ENCODE measurements at regions not wholly inside any gene's neighbourhood (a gene's known extent, or its start where the extent isn't known, plus 50 kb on each side); places are given as distances from the start of the nearest gene placed in this dataset.

DNA sequence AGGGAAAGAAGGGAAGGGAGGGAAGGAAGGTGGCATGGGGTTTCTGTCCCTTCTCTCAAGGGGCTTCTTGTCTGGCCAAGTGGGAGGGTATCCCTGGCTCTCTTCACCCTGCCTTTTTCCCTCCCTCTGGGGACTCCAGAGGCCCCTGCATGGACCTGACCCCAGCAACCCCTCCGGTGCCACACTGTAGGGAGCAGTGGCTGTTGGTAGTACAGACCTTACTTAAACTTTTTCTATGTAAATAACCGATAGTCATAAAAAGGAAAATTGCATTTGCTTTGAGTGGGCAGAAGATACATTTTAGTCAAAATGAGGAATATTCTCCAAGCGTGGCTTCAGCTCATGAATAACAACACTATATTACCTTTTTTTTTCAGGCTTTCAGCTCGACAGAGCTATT is 1384.0 kb downstream of the BRD1 start:
- FAIRE-seq = no peak
- Histone ChIP-seq H3K4me3 (ENCODE audit: low read depth, low read length) (no peak overlapping the region), H3K36me3 (ENCODE audit: control insufficient read depth, insufficient read depth, low read length) (no peaks in the 10 kb centered on the region), H3K27me3 (ENCODE audit: control insufficient read depth, insufficient read depth, low read length) (no peaks in the 10 kb centered on the region)
- DNase-seq (ENCODE audit: low read depth) = no peak
- TF ChIP-seq, protein P1, sequence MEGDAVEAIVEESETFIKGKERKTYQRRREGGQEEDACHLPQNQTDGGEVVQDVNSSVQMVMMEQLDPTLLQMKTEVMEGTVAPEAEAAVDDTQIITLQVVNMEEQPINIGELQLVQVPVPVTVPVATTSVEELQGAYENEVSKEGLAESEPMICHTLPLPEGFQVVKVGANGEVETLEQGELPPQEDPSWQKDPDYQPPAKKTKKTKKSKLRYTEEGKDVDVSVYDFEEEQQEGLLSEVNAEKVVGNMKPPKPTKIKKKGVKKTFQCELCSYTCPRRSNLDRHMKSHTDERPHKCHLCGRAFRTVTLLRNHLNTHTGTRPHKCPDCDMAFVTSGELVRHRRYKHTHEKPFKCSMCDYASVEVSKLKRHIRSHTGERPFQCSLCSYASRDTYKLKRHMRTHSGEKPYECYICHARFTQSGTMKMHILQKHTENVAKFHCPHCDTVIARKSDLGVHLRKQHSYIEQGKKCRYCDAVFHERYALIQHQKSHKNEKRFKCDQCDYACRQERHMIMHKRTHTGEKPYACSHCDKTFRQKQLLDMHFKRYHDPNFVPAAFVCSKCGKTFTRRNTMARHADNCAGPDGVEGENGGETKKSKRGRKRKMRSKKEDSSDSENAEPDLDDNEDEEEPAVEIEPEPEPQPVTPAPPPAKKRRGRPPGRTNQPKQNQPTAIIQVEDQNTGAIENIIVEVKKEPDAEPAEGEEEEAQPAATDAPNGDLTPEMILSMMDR (IDR thresholded peaks at IDR 0.05; ENCODE audit: insufficient read depth, low read length, severe bottlenecking) = no peak

DNA sequence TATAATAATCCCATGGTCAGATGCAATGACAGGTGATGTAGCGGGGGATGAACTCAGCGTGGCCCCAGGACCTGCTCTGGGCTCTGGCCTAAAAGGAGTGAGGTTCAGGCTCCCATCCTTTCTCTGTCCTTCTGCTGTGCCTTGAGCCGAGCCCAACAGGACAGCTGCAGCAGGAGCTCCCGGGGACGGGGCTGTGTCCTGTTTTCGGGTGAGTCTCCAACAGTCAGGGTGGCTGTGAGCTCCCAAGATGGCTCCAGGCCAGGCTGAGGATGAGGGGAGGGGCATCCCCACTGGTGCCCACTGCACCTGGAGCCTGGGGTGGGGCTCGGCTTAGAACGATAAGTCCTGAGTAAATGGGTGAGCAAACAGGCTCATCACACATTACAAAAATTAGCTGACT is 1385.0 kb downstream of the BRD1 start:
- H3K27me3 ChIP-seq (ENCODE audit: control insufficient read depth, insufficient read depth, low read length) = no peaks in the 10 kb centered on the region
- no peak overlapping the region for H3K4me3 ChIP-seq (ENCODE audit: low read depth, low read length)
- DNase-seq (ENCODE audit: low read depth) (no peak), FAIRE-seq (no peak)
- TF ChIP-seq, protein P1 (IDR thresholded peaks at IDR 0.05; ENCODE audit: insufficient read depth, low read length, severe bottlenecking) = no peak
- H3K36me3 ChIP-seq (ENCODE audit: control insufficient read depth, insufficient read depth, low read length) = no peaks in the 10 kb centered on the region

GRCh38 chr22:48441553-48441850 is 1386.2 kb downstream of the BRD1 start:
- TF ChIP-seq, protein P1 (IDR thresholded peaks at IDR 0.05; ENCODE audit: insufficient read depth, low read length, severe bottlenecking) = no peak
- DNase-seq (ENCODE audit: low read depth) = no peak
- Histone ChIP-seq H3K4me3 (ENCODE audit: low read depth, low read length) (no peak overlapping the region), H3K27me3 (ENCODE audit: control insufficient read depth, insufficient read depth, low read length) (no peaks in the 10 kb centered on the region), H3K36me3 (ENCODE audit: control insufficient read depth, insufficient read depth, low read length) (no peaks in the 10 kb centered on the region)
- FAIRE-seq = no peak

DNA sequence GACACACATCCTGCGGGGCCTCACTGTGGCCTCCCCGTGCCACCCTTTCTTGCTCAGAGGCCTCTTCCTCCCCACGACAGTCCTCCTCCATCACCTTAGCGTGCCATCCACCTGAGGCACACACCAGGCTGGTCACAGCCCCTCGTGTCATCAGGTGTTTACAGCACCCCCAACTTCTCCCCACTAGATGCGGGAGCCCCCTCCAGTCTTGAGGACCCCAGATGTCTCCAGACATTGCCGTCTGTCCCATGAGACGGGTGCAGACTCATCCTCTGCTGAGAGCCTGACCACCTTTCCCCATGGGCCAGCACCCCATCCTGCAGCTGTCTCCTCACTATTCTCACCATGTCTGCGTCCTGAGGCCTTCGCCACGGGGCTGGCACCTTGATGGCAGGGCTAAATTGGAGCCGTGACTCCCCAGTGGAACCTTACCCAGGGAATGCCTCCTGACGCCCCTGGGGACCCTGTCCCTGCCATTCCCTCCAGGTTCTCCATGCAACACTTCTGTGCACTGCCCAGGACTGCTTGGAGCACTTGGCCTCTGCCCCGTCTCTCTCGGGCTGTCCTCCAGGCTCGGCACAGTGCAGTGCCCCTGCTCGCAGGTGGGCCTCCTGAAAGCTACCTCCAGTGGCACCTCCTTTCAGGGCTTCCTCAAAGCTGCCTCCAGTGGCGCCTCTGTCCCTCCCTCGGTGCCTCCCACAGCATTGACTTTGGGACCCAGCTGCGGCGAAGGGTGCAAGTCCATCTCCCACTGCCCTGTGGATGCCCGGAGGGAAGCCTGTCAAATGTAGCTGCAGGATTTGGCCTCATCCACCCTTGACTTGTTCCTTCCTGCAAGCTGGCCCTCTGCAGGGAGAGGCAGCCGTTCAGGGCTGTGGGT is 1386.8 kb downstream of the BRD1 start:
- Histone ChIP-seq H3K27me3 (ENCODE audit: control insufficient read depth, insufficient read depth, low read length) (no peaks in the 10 kb centered on the region), H3K4me3 (ENCODE audit: low read depth, low read length) (no peak overlapping the region), H3K36me3 (ENCODE audit: control insufficient read depth, insufficient read depth, low read length) (no peaks in the 10 kb centered on the region)
- no peak for FAIRE-seq
- no peak for DNase-seq (ENCODE audit: low read depth)
- TF ChIP-seq, protein P1 (IDR thresholded peaks at IDR 0.05; ENCODE audit: insufficient read depth, low read length, severe bottlenecking) = no peak

DNA sequence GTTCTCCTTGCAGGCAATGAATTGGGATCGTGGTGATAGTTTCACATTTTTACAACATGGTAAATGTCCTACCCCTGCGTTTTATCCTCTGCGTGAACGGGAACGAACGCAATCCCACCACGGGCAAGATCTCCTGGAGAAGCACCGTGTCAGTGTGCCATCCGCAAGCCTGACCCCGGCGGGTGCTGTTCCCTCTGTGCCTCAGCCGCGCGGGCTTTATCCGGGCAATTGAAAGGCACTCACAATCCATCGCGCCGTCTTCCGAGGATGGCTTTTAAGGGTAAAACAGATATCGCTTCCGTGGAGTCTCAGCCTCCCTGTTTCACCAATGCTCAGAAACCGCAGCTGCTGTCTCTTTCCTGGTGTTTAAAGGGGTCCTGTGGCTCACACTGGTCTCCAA is 1387.5 kb downstream of the BRD1 start:
- no peak for DNase-seq (ENCODE audit: low read depth)
- TF ChIP-seq, protein P1 (IDR thresholded peaks at IDR 0.05; ENCODE audit: insufficient read depth, low read length, severe bottlenecking) = no peak
- Histone ChIP-seq H3K36me3 (ENCODE audit: control insufficient read depth, insufficient read depth, low read length) (no peaks in the 10 kb centered on the region), H3K27me3 (ENCODE audit: control insufficient read depth, insufficient read depth, low read length) (no peaks in the 10 kb centered on the region), H3K4me3 (ENCODE audit: low read depth, low read length) (no peak overlapping the region)
- no peak for FAIRE-seq

All from bronchial epithelial cell (primary cell).